WTC11 (cell line): ENCODE measurements at regions not wholly inside any gene's neighbourhood (a gene's known extent, or its start where the extent isn't known, plus 50 kb on each side); places are given as distances from the start of the nearest gene placed in this dataset.

Experiments used
- ATAC-seq: fragments of 200-7000 bp; cut with Tn5 transposase; 2 replicates; pipeline ENCODE4 v1.10.0; 2021; ENCODE audit warnings: mild to moderate bottlenecking, moderate library complexity
- CTCF ChIA-PET: fragments of 300-600 bp; sonication (Branson Sonifier 250); formaldehyde crosslinking; loops from one replicate; lab custom pipeline; 2021; ENCODE audit warnings: antibody characterized with exemption; lab: Charles Lee
- POLR2A ChIA-PET: fragments of 350-600 bp; sonication (Branson Sonifier 250); formaldehyde crosslinking; loops from one replicate; lab custom pipeline; 2021; ENCODE audit warnings: antibody characterized with exemption; lab: Charles Lee
- DNase-seq: peaks from one replicate; pipeline ENCODE4 v3.0.0; 2021; ENCODE audit warnings: low spot score
- H3K27ac Mint-ChIP-seq: 2 replicates; pipeline ENCODE4 v1.8.0; 2021; ENCODE audit warnings: mixed read lengths
- H3K27me3 Mint-ChIP-seq: 2 replicates; pipeline ENCODE4 v1.8.0; 2021; ENCODE audit warnings: low read depth, mild to moderate bottlenecking, moderate library complexity, mixed read lengths
- H3K36me3 Mint-ChIP-seq: 2 replicates; pipeline ENCODE4 v1.8.0; 2021; ENCODE audit warnings: mixed read lengths
- H3K4me1 Mint-ChIP-seq: 2 replicates; pipeline ENCODE4 v1.8.0; 2022; ENCODE audit warnings: mixed read lengths
- H3K4me3 Mint-ChIP-seq: 2 replicates; pipeline ENCODE4 v1.8.0; 2021; ENCODE audit warnings: mild to moderate bottlenecking, moderate library complexity, mixed read lengths
- H3K9me3 Mint-ChIP-seq: 2 replicates; pipeline ENCODE4 v1.8.0; 2021; ENCODE audit warnings: mixed read lengths
- CBFB ChIP-seq: sonication (generic); formaldehyde crosslinking; IDR thresholded peaks from 2 replicates; pipeline ENCODE4 v1.8.1; 2022; ENCODE audit warnings: mild to moderate bottlenecking, low read depth, missing genetic modification reagents
- CTCF ChIP-seq: fragments of 200-600 bp; IDR thresholded peaks from 2 replicates; pipeline ENCODE4 v1.8.0; 2022; ENCODE audit warnings: antibody characterized with exemption
- ERG ChIP-seq: fragments of 250-450 bp; sonication (Bioruptor Pico); IDR thresholded peaks from 2 replicates; pipeline ENCODE4 v1.8.0; 2021; ENCODE audit warnings: mild to moderate bottlenecking
- ESRRA ChIP-seq: sonication (generic); formaldehyde crosslinking; IDR thresholded peaks from 2 replicates; pipeline ENCODE4 v1.8.1; 2022; ENCODE audit warnings: mild to moderate bottlenecking, missing genetic modification reagents, borderline replicate concordance
- FOXK1 ChIP-seq: sonication (generic); formaldehyde crosslinking; IDR thresholded peaks from 2 replicates; pipeline ENCODE4 v1.8.0; 2022; ENCODE audit warnings: mild to moderate bottlenecking, moderate library complexity, missing genetic modification reagents
- FOXP4 ChIP-seq: sonication (generic); formaldehyde crosslinking; IDR thresholded peaks from 2 replicates; pipeline ENCODE4 v1.8.0; 2022; ENCODE audit warnings: mild to moderate bottlenecking, missing genetic modification reagents
- HMGA2 ChIP-seq: fragments of 250-450 bp; sonication (Bioruptor Pico); IDR thresholded peaks from 2 replicates; pipeline ENCODE4 v1.4.0; 2021; ENCODE audit warnings: mild to moderate bottlenecking, moderate library complexity
- IRF1 ChIP-seq: sonication (generic); formaldehyde crosslinking; IDR thresholded peaks from 2 replicates; pipeline ENCODE4 v1.8.0; 2023; ENCODE audit warnings: missing genetic modification reagents
- MYBL2 ChIP-seq: sonication (generic); formaldehyde crosslinking; IDR thresholded peaks from 2 replicates; pipeline ENCODE4 v1.8.1; 2023; ENCODE audit warnings: mild to moderate bottlenecking, moderate library complexity, missing genetic modification reagents
- RELA ChIP-seq: sonication (generic); formaldehyde crosslinking; IDR thresholded peaks from 2 replicates; pipeline ENCODE4 v1.8.1; 2022; ENCODE audit warnings: missing genetic modification reagents, mild to moderate bottlenecking, borderline replicate concordance
- RORB ChIP-seq: fragments of 250-450 bp; sonication (Bioruptor Pico); IDR thresholded peaks from 2 replicates; pipeline ENCODE4 v1.9.0; 2021; ENCODE audit warnings: mild to moderate bottlenecking
- SMAD3 ChIP-seq: sonication (generic); formaldehyde crosslinking; IDR thresholded peaks from 2 replicates; pipeline ENCODE4 v1.8.0; 2022; ENCODE audit warnings: missing genetic modification reagents, mild to moderate bottlenecking, borderline replicate concordance
- SMAD4 ChIP-seq: sonication (generic); formaldehyde crosslinking; IDR thresholded peaks from 2 replicates; pipeline ENCODE4 v1.8.0; 2022; ENCODE audit warnings: mild to moderate bottlenecking, missing genetic modification reagents
- SP1 ChIP-seq: sonication (generic); formaldehyde crosslinking; conservative IDR thresholded peaks from 2 replicates; pipeline ENCODE4 v1.8.1; 2022; ENCODE audit warnings: missing genetic modification reagents
- ZNF121 ChIP-seq: sonication (generic); formaldehyde crosslinking; IDR thresholded peaks from 2 replicates; pipeline ENCODE4 v1.8.0; 2023; ENCODE audit warnings: missing genetic modification reagents
- ZNF416 ChIP-seq: fragments of 250-450 bp; sonication (Bioruptor Pico); IDR thresholded peaks from 2 replicates; pipeline ENCODE4 v1.9.0; 2021; ENCODE audit warnings: mild to moderate bottlenecking, inconsistent platforms
- ZNF423 ChIP-seq: fragments of 250-450 bp; sonication (Bioruptor Pico); IDR thresholded peaks from 2 replicates; pipeline ENCODE4 v2.1.2; 2022; ENCODE audit warnings: mild to moderate bottlenecking, moderate library complexity

- CTCF ChIA-PET, result no interaction called here
- ATAC-seq, result peak; percentile 51
- Mint-ChIP-seq H3K4me3 (no peak overlapping the region), H3K27me3 (no peaks in the 10 kb centered on the region), H3K4me1 (peaks cover 8% of the 10 kb centered on the region), H3K27ac (no peak overlapping the region), H3K9me3 (no peaks in the 10 kb centered on the region), H3K36me3 (no peaks in the 10 kb centered on the region)
- TF ChIP-seq CTCF, result no peak
- TF ChIP-seq ZNF423 (CRISPR knock-in tag), result no peak
- TF ChIP-seq SMAD4 (CRISPR knock-in tag), result no peak
- TF ChIP-seq RORB (CRISPR knock-in tag), result no peak
- TF ChIP-seq CBFB (CRISPR knock-in tag), result no peak
- TF ChIP-seq RELA (CRISPR knock-in tag), result no peak
- TF ChIP-seq FOXK1 (CRISPR knock-in tag), result no peak
- no peak for TF ChIP-seq SMAD3
- no peak for TF ChIP-seq ZNF416 (CRISPR knock-in tag)
- no peak for DNase-seq
- POLR2A ChIA-PET, result no interaction called here
Observed at GRCh38 chrX:39176105-39176504, 374.8 kb downstream of the MID1IP1 start.

GRCh38 chrX:39189431-39189830, 388.2 kb downstream of the MID1IP1 start:
- H3K27ac Mint-ChIP-seq, result no peak overlapping the region
- no peak for TF ChIP-seq HMGA2 (CRISPR knock-in tag)
- no peak for DNase-seq
- ATAC-seq, result no peak
- CTCF ChIA-PET, result no interaction called here
- H3K9me3 Mint-ChIP-seq, result peaks cover 23% of the 10 kb centered on the region
- H3K36me3 Mint-ChIP-seq, result peaks cover 24% of the 10 kb centered on the region
- no peaks in the 10 kb centered on the region for H3K27me3 Mint-ChIP-seq
- H3K4me1 Mint-ChIP-seq, result peaks cover 32% of the 10 kb centered on the region
- no peak overlapping the region for H3K4me3 Mint-ChIP-seq
- POLR2A ChIA-PET, result no interaction called here

- H3K9me3 Mint-ChIP-seq, result no peaks in the 10 kb centered on the region
- CTCF ChIA-PET, result interaction anchor here (1.3 kb wide), 1 partner anchor 67 kb away, joined by 3 read pairs; no protein-coding TSS in a partner anchor
Observed at GRCh38 chrX:39194673-39195072, 393.4 kb downstream of the MID1IP1 start.

GRCh38 chrX:39195156-39195555, 393.9 kb downstream of the MID1IP1 start:
- TF ChIP-seq ZNF121 (CRISPR knock-in tag) (no peak), FOXP4 (CRISPR knock-in tag) (no peak)
- Mint-ChIP-seq H3K9me3 (no peaks in the 10 kb centered on the region), H3K36me3 (no peaks in the 10 kb centered on the region), H3K27ac (no peak overlapping the region), H3K4me1 (peaks cover 43% of the 10 kb centered on the region), H3K4me3 (0 out of 2 replicates have a peak overlapping the region, but pooled peaks have one; percentile 29), H3K27me3 (peaks cover 3% of the 10 kb centered on the region)
- ATAC-seq (peak; percentile 66), DNase-seq (no peak)
- CTCF ChIA-PET, result interaction anchor here (1.3 kb wide), 1 partner anchor 66 kb away, joined by 3 read pairs; no protein-coding TSS in a partner anchor
- POLR2A ChIA-PET, result no interaction called here

More at GRCh38 chrX:39194673-39195072, 393.4 kb downstream of the MID1IP1 start:
- Mint-ChIP-seq H3K4me1 (peaks cover 43% of the 10 kb centered on the region), H3K27me3 (peaks cover 3% of the 10 kb centered on the region), H3K36me3 (no peaks in the 10 kb centered on the region), H3K27ac (no peak overlapping the region), H3K4me3 (no peak overlapping the region)
- TF ChIP-seq ESRRA (no peak), SP1 (CRISPR knock-in tag) (no peak), IRF1 (CRISPR knock-in tag) (no peak), MYBL2 (CRISPR knock-in tag) (no peak), ERG (CRISPR knock-in tag) (no peak)
- ATAC-seq (no peak), DNase-seq (no peak)
- POLR2A ChIA-PET, result no interaction called here
